ENCODE measurements at regions not wholly inside any gene's neighbourhood (a gene's known extent, or its start where the extent isn't known, plus 50 kb on each side); places are given as distances from the start of the nearest gene placed in this dataset.

DNA sequence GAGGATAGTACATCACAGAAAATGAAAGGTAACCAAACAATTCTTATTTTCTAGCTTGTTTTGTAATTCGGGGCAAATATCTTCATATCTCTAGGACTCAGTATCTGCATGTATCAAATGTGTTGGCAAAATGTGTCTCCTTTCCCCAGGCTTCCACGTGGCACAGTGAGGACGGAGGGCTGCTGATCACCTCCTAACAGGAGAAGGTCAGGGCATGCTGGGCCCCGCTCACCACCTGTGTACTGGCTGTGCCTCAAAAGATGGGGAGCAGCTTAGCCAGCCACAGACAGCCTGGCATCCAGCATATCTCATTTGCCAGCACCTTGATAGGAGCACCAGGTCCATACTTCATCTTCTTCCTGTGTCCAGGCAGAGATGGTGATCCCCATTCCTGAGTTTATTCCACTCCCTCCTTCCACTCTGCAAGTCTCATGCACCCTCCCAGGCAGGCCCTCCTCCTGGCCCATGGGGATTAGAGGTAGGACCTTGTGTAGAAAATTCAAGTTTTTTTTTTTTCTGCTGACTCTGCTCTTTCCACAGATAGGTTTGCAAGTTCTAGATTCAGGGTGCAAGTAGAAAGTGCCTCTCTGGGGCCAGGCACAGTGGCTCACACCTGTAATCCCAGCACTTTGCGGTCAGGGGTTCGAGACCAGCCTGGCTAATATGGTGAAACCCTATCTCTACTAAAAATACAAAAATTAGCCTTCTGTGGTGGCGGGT is 1639.0 kb upstream of the SLC10A2 start:
- Histone ChIP-seq H3K14ac (ENCODE audit: low read length) (no peak overlapping the region), H2BK120ac (ENCODE audit: low read depth, low read length) (no peak overlapping the region), H3K18ac (ENCODE audit: low read length) (no peak overlapping the region), H2AFZ (ENCODE audit: low read length) (no peak overlapping the region), H3K27me3 (ENCODE audit: control insufficient read depth in 3 of 3, insufficient read depth in 3 of 3, low read depth in 1 of 3, low read length in 3 of 3) (no peaks in the 10 kb centered on the region), H3K23ac (ENCODE audit: low read depth, low read length, poor library complexity) (no peak overlapping the region), H3K9me3 (replicated peaks in 1 of 2; ENCODE audit: control insufficient read depth in 2 of 2, insufficient read depth in 1 of 2, low read depth in 1 of 2, low read length in 2 of 2) (no peaks in the 10 kb centered on the region), H3K4ac (ENCODE audit: low read length) (no peak overlapping the region), H2BK15ac (ENCODE audit: low read length) (no peak overlapping the region), H3K36me3 (replicated peaks in 1 of 2; ENCODE audit: control insufficient read depth in 2 of 2, insufficient read depth in 2 of 2, low read length in 2 of 2) (no peaks in the 10 kb centered on the region), H3K9ac (ENCODE audit: low read depth, low read length, poor library complexity) (no peak overlapping the region), H3K4me1 (ENCODE audit: control insufficient read depth in 2 of 2, insufficient read depth in 1 of 2, low read depth in 1 of 2, low read length in 2 of 2) (no peaks in the 10 kb centered on the region), H3K4me3 (ENCODE audit: low read length in 2 of 2) (no peak overlapping the region), H3K79me1 (ENCODE audit: low read depth, low read length) (no peaks in the 10 kb centered on the region), H4K91ac (ENCODE audit: low read depth, low read length, poor library complexity) (no peak overlapping the region), H3K27ac (replicated peaks; ENCODE audit: low read length) (no peak overlapping the region), H2AK5ac (ENCODE audit: low read depth, low read length) (no peak overlapping the region), H2BK5ac (ENCODE audit: low read length) (no peak overlapping the region), H2BK12ac (ENCODE audit: low read length) (peak overlapping the region; percentile 58), H4K8ac (ENCODE audit: low read depth, low read length) (peak overlapping the region; percentile 17), H3K4me2 (ENCODE audit: insufficient read depth, low read length, poor library complexity, severe bottlenecking) (no peak overlapping the region)
- WGBS, 2 donors (ENCODE audit: extremely low coverage in 2 of 2, insufficient read length in 2 of 2, insufficient replicate concordance in 1 of 2): no CpG with 5 or more reads among the region's 7 CpGs
- no peak for DNase-seq (ENCODE audit: low spot score)

DNA sequence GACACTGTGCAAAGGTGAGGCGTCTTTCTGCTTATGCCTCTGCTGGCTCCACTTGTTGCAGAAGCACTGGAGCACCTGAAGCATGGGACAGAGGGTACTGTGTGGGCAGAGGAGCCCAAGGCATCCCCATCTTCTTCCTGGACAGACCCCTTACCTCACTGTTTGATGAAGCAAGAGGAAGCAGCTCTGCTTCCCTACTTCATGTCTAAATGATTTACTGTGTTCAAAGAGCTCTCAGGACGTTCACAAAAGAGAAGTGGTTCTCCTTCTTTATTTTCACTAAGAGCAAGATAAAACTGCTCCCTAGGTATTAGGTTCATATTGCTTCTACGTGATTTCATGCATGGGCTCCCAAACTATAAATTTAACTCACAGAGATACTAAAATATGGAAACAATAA is 1635.4 kb upstream of the SLC10A2 start:
- H2AFZ ChIP-seq (ENCODE audit: low read length): no peak overlapping the region
- no peak overlapping the region for H2BK12ac ChIP-seq (ENCODE audit: low read length)
- H2BK5ac ChIP-seq (ENCODE audit: low read length): no peak overlapping the region
- no peak overlapping the region for H4K8ac ChIP-seq (ENCODE audit: low read depth, low read length)
- no peak overlapping the region for H4K91ac ChIP-seq (ENCODE audit: low read depth, low read length, poor library complexity)
- H2BK15ac ChIP-seq (ENCODE audit: low read length): no peak overlapping the region
- no peaks in the 10 kb centered on the region for H3K79me1 ChIP-seq (ENCODE audit: low read depth, low read length)
- no peak overlapping the region for H3K18ac ChIP-seq (ENCODE audit: low read length)
- no CpG with 5 or more reads among the region's 3 CpGs for WGBS, 2 donors (ENCODE audit: extremely low coverage in 2 of 2, insufficient read length in 2 of 2, insufficient replicate concordance in 1 of 2)
- H2AK5ac ChIP-seq (ENCODE audit: low read depth, low read length): no peak overlapping the region
- DNase-seq (ENCODE audit: low spot score): no peak
- H3K9me3 ChIP-seq (replicated peaks in 1 of 2; ENCODE audit: control insufficient read depth in 2 of 2, insufficient read depth in 1 of 2, low read depth in 1 of 2, low read length in 2 of 2): no peaks in the 10 kb centered on the region
- no peak overlapping the region for H3K9ac ChIP-seq (ENCODE audit: low read depth, low read length, poor library complexity)
- H3K27ac ChIP-seq (replicated peaks; ENCODE audit: low read length): no peak overlapping the region
- H3K27me3 ChIP-seq (ENCODE audit: control insufficient read depth in 3 of 3, insufficient read depth in 3 of 3, low read depth in 1 of 3, low read length in 3 of 3): no peaks in the 10 kb centered on the region
- H3K4ac ChIP-seq (ENCODE audit: low read length): no peak overlapping the region
- no peak overlapping the region for H3K4me2 ChIP-seq (ENCODE audit: insufficient read depth, low read length, poor library complexity, severe bottlenecking)
- H3K36me3 ChIP-seq (replicated peaks in 1 of 2; ENCODE audit: control insufficient read depth in 2 of 2, insufficient read depth in 2 of 2, low read length in 2 of 2): no peaks in the 10 kb centered on the region
- no peak overlapping the region for H3K23ac ChIP-seq (ENCODE audit: low read depth, low read length, poor library complexity)
- no peak overlapping the region for H2BK120ac ChIP-seq (ENCODE audit: low read depth, low read length)
- H3K4me1 ChIP-seq (ENCODE audit: control insufficient read depth in 2 of 2, insufficient read depth in 1 of 2, low read depth in 1 of 2, low read length in 2 of 2): no peaks in the 10 kb centered on the region
- H3K4me3 ChIP-seq (ENCODE audit: low read length in 2 of 2): no peak overlapping the region
- no peak overlapping the region for H3K14ac ChIP-seq (ENCODE audit: low read length)

DNA sequence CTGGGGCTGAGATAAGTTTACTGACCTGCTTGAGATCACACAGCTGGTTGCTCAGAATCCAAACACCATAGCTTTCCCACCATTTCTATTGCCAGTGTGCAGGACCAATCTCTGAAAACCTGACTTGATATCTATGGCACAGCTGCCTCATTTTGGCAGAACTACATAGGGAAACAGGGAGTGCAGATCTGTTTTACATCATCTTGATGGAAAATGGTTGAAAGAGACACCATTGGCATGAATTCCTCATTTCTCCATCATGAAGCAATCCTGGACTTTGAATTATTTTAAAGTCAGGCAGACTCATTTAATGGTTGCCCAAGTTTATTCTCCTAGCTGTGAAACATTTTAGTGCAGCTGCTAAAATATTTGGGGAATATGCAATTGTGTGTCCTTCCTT is 1628.2 kb upstream of the SLC10A2 start:
- Histone ChIP-seq H3K9ac (ENCODE audit: low read depth, low read length, poor library complexity) (no peak overlapping the region), H3K14ac (ENCODE audit: low read length) (no peak overlapping the region), H2BK120ac (ENCODE audit: low read depth, low read length) (no peak overlapping the region), H3K9me3 (replicated peaks in 1 of 2; ENCODE audit: control insufficient read depth in 2 of 2, insufficient read depth in 1 of 2, low read depth in 1 of 2, low read length in 2 of 2) (no peaks in the 10 kb centered on the region), H2AFZ (ENCODE audit: low read length) (no peak overlapping the region), H3K18ac (ENCODE audit: low read length) (no peak overlapping the region), H4K91ac (ENCODE audit: low read depth, low read length, poor library complexity) (no peak overlapping the region), H2BK15ac (ENCODE audit: low read length) (no peak overlapping the region), H2BK5ac (ENCODE audit: low read length) (no peak overlapping the region), H3K4ac (ENCODE audit: low read length) (no peak overlapping the region), H3K36me3 (replicated peaks in 1 of 2; ENCODE audit: control insufficient read depth in 2 of 2, insufficient read depth in 2 of 2, low read length in 2 of 2) (no peaks in the 10 kb centered on the region), H2BK12ac (ENCODE audit: low read length) (no peak overlapping the region), H3K27me3 (ENCODE audit: control insufficient read depth in 3 of 3, insufficient read depth in 3 of 3, low read depth in 1 of 3, low read length in 3 of 3) (no peaks in the 10 kb centered on the region), H3K4me3 (ENCODE audit: low read length in 2 of 2) (no peak overlapping the region), H3K27ac (replicated peaks; ENCODE audit: low read length) (no peak overlapping the region), H3K79me1 (ENCODE audit: low read depth, low read length) (no peaks in the 10 kb centered on the region), H2AK5ac (ENCODE audit: low read depth, low read length) (no peak overlapping the region), H3K23ac (ENCODE audit: low read depth, low read length, poor library complexity) (no peak overlapping the region), H3K4me2 (ENCODE audit: insufficient read depth, low read length, poor library complexity, severe bottlenecking) (no peak overlapping the region), H3K4me1 (ENCODE audit: control insufficient read depth in 2 of 2, insufficient read depth in 1 of 2, low read depth in 1 of 2, low read length in 2 of 2) (no peaks in the 10 kb centered on the region), H4K8ac (ENCODE audit: low read depth, low read length) (no peak overlapping the region)
- no peak for DNase-seq (ENCODE audit: low spot score)

DNA sequence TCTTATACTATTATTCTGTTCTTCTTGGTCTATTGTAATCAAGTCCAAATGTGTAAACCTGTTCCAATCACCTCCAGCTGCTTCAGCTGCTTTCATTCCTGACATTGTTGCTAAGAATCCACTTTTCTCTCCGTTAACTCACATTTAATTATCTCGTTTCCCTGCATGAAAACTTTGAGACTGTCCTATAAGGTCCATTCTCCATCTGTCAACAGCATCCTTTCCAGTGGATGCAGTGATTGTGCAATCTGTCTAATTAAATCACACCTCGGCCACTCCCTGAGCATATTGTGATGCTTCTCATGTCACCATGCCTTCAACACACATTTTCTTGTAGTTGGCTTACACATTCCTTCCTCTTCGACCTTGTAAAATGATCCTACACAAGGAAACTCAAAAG is 1626.9 kb upstream of the SLC10A2 start:
- no peak overlapping the region for H2AK5ac ChIP-seq (ENCODE audit: low read depth, low read length)
- no peaks in the 10 kb centered on the region for H3K36me3 ChIP-seq (replicated peaks in 1 of 2; ENCODE audit: control insufficient read depth in 2 of 2, insufficient read depth in 2 of 2, low read length in 2 of 2)
- no peak overlapping the region for H2BK12ac ChIP-seq (ENCODE audit: low read length)
- H3K23ac ChIP-seq (ENCODE audit: low read depth, low read length, poor library complexity): no peak overlapping the region
- H3K27me3 ChIP-seq (ENCODE audit: control insufficient read depth in 3 of 3, insufficient read depth in 3 of 3, low read depth in 1 of 3, low read length in 3 of 3): no peaks in the 10 kb centered on the region
- H3K79me1 ChIP-seq (ENCODE audit: low read depth, low read length): no peaks in the 10 kb centered on the region
- H2BK5ac ChIP-seq (ENCODE audit: low read length): no peak overlapping the region
- H3K4me2 ChIP-seq (ENCODE audit: insufficient read depth, low read length, poor library complexity, severe bottlenecking): no peak overlapping the region
- H3K18ac ChIP-seq (ENCODE audit: low read length): no peak overlapping the region
- no peak overlapping the region for H4K91ac ChIP-seq (ENCODE audit: low read depth, low read length, poor library complexity)
- no peak overlapping the region for H3K9ac ChIP-seq (ENCODE audit: low read depth, low read length, poor library complexity)
- H3K9me3 ChIP-seq (replicated peaks in 1 of 2; ENCODE audit: control insufficient read depth in 2 of 2, insufficient read depth in 1 of 2, low read depth in 1 of 2, low read length in 2 of 2): no peaks in the 10 kb centered on the region
- no peaks in the 10 kb centered on the region for H3K4me1 ChIP-seq (ENCODE audit: control insufficient read depth in 2 of 2, insufficient read depth in 1 of 2, low read depth in 1 of 2, low read length in 2 of 2)
- no peak for DNase-seq (ENCODE audit: low spot score)
- H2AFZ ChIP-seq (ENCODE audit: low read length): no peak overlapping the region
- no peak overlapping the region for H2BK15ac ChIP-seq (ENCODE audit: low read length)
- H3K14ac ChIP-seq (ENCODE audit: low read length): no peak overlapping the region
- H2BK120ac ChIP-seq (ENCODE audit: low read depth, low read length): no peak overlapping the region
- H4K8ac ChIP-seq (ENCODE audit: low read depth, low read length): no peak overlapping the region
- WGBS, 2 donors (ENCODE audit: extremely low coverage in 2 of 2, insufficient read length in 2 of 2, insufficient replicate concordance in 1 of 2): no CpG with 5 or more reads among the region's 4 CpGs
- H3K4ac ChIP-seq (ENCODE audit: low read length): no peak overlapping the region
- H3K4me3 ChIP-seq (ENCODE audit: low read length in 2 of 2): no peak overlapping the region
- no peak overlapping the region for H3K27ac ChIP-seq (replicated peaks; ENCODE audit: low read length)

Measured in neuronal stem cell (in vitro differentiated cells).